Mesothelial cell of epicardium (in vitro differentiated cells): ENCODE measurements at regions not wholly inside any gene's neighbourhood (a gene's known extent, or its start where the extent isn't known, plus 50 kb on each side); places are given as distances from the start of the nearest gene placed in this dataset.

Experiments used
- DNase-seq, 2 experiments: peaks; one replicate each; pipeline ENCODE4 v3.0.0; 2021; ENCODE audit warnings: low spot score in 2 of 2; ENCODE audit not compliant: unreplicated experiment in 2 of 2
- H3K27ac Mint-ChIP-seq: 2 replicates; pipeline ENCODE4 v1.8.0; 2021; ENCODE audit warnings: mixed read lengths
- H3K27me3 Mint-ChIP-seq: 2 replicates; pipeline ENCODE4 v1.8.0; 2021; ENCODE audit warnings: low read depth, mixed read lengths
- H3K36me3 Mint-ChIP-seq: 2 replicates; pipeline ENCODE4 v1.8.0; 2021; ENCODE audit warnings: mixed read lengths
- H3K4me1 Mint-ChIP-seq: 2 replicates; pipeline ENCODE4 v1.8.0; 2021; ENCODE audit warnings: mixed read lengths
- H3K4me3 Mint-ChIP-seq: 2 replicates; pipeline ENCODE4 v1.8.0; 2021; ENCODE audit warnings: mild to moderate bottlenecking, moderate library complexity, mixed read lengths
- H3K9me3 Mint-ChIP-seq: 2 replicates; pipeline ENCODE4 v1.8.0; 2021; ENCODE audit warnings: mixed read lengths
- TF ChIP-seq, protein P1 (sequence below): fragments of 200-600 bp; sonication (generic); IDR thresholded peaks from one replicate; pipeline ENCODE4 v1.5.0; 2021; ENCODE audit warnings: antibody characterized with exemption; ENCODE audit not compliant: unreplicated experiment

DNA sequence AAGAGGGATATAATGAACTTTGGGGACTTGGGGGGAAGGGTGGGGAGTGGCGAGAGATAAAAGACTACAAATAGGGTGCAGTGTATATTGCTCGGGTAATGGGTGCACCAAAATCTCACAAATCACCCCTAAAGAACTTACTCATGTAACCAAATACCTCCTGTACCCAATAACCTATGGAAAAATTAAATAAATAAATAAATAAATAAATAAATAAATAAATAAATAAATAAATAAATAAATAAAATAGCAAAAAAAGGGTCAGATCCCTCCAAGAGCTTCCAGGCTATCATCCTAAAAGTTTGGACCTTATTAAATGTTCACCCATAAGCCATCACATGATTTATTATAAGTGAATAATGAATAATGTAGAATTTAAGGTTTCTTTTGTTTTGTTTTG lies 636.1 kb upstream of the C16orf82 start:
- Mint-ChIP-seq H3K9me3 (peaks cover 7% of the 10 kb centered on the region), H3K36me3 (no peaks in the 10 kb centered on the region), H3K27me3 (peaks cover 2% of the 10 kb centered on the region), H3K4me3 (no peak overlapping the region), H3K27ac (no peak overlapping the region), H3K4me1 (no peaks in the 10 kb centered on the region)
- TF ChIP-seq, protein P1, sequence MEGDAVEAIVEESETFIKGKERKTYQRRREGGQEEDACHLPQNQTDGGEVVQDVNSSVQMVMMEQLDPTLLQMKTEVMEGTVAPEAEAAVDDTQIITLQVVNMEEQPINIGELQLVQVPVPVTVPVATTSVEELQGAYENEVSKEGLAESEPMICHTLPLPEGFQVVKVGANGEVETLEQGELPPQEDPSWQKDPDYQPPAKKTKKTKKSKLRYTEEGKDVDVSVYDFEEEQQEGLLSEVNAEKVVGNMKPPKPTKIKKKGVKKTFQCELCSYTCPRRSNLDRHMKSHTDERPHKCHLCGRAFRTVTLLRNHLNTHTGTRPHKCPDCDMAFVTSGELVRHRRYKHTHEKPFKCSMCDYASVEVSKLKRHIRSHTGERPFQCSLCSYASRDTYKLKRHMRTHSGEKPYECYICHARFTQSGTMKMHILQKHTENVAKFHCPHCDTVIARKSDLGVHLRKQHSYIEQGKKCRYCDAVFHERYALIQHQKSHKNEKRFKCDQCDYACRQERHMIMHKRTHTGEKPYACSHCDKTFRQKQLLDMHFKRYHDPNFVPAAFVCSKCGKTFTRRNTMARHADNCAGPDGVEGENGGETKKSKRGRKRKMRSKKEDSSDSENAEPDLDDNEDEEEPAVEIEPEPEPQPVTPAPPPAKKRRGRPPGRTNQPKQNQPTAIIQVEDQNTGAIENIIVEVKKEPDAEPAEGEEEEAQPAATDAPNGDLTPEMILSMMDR: no peak
- DNase-seq: no peak

DNA sequence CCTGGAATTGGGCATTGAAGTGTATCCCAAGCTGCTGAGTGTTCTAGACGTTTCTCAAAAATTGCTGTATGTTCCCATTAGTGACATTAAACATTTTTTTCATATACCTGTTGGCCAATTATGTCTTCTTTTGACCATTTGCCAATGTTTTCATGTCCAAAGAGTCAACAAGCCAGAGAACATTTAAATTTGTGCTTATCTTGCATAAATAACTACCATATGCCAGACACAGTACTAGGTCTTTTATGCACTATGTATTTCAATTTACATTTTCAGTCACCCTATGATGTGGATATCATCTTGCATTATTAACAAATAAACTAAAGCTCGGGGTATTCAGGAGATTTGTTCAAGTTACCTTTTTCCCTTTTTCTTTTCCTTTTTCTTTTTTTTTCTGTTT lies 632.9 kb upstream of the C16orf82 start:
- TF ChIP-seq, protein P1: no peak
- no peaks in the 10 kb centered on the region for H3K4me1 Mint-ChIP-seq
- H3K27ac Mint-ChIP-seq: no peak overlapping the region
- no peak for DNase-seq
- no peaks in the 10 kb centered on the region for H3K36me3 Mint-ChIP-seq
- peaks cover 2% of the 10 kb centered on the region for H3K27me3 Mint-ChIP-seq
- peaks cover 23% of the 10 kb centered on the region for H3K9me3 Mint-ChIP-seq
- H3K4me3 Mint-ChIP-seq: no peak overlapping the region

DNA sequence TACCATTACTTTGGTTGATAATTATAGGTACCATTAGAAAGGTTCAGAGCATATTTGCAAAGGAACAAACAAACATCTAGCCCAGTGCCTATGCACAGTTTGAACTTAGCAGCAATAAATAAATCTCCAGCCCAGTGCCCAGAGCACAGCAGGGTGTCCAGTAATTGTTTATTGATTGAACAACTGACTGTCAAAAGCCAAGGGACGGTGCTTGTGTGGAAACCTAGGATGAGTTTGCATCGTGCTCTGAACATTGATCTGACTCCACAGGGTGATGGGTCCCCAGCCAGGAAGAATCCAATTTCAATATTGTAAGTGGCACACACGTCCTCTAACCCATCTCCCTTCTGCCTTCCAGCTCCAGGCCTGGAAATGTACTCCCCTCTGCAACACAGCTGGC lies 625.5 kb upstream of the C16orf82 start:
- Mint-ChIP-seq H3K36me3 (no peaks in the 10 kb centered on the region), H3K9me3 (peaks cover 24% of the 10 kb centered on the region), H3K4me3 (no peak overlapping the region), H3K27me3 (no peaks in the 10 kb centered on the region), H3K27ac (no peak overlapping the region), H3K4me1 (peaks cover 7% of the 10 kb centered on the region)
- DNase-seq: no peak
- TF ChIP-seq, protein P1: no peak

DNA sequence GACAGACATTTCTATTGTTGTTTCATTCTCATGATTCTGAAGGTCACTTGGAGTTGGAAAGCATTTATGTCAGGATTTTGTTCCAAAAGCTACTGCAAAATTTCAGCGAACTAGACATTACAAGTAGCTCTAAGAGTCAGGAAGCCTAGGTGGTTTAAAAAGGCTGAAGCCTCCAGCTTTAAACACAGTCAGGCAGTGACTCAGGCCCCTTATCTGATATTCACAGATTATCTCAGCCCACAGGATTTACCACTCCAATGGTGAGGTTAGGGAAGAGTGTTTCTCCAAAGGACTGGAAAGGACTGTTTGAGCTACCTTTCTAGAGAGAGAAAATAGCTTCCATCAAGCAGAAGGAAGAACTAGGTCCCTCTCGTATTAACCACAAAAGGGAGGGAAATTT lies 624.4 kb upstream of the C16orf82 start:
- peaks cover 17% of the 10 kb centered on the region for H3K4me1 Mint-ChIP-seq
- H3K36me3 Mint-ChIP-seq: no peaks in the 10 kb centered on the region
- no peak overlapping the region for H3K27ac Mint-ChIP-seq
- H3K27me3 Mint-ChIP-seq: no peaks in the 10 kb centered on the region
- peaks cover 17% of the 10 kb centered on the region for H3K9me3 Mint-ChIP-seq
- TF ChIP-seq, protein P1: no peak
- H3K4me3 Mint-ChIP-seq: no peak overlapping the region
- DNase-seq: no peak

DNA sequence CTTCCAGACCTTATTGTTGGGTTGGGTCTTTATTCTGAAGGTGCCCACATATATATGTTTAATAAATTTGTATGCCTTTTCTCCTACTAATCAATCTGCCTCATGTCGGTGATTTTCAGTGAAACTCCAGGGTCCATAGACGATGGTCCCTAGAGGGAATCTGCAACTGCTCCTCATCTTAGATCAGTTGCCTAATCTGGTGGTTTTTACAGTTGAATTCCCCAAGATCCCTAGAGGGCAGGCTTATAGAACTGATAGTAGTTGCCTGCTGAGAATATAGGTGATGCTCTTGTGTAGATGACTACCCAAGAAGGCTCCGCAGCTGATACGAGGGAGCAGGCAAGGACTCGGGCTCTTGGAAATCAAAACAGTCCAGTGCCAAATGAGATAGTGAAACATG lies 619.2 kb upstream of the C16orf82 start:
- H3K4me3 Mint-ChIP-seq: no peak overlapping the region
- H3K27me3 Mint-ChIP-seq: no peaks in the 10 kb centered on the region
- H3K4me1 Mint-ChIP-seq: peaks cover 17% of the 10 kb centered on the region
- no peak for DNase-seq
- H3K36me3 Mint-ChIP-seq: no peaks in the 10 kb centered on the region
- H3K27ac Mint-ChIP-seq: no peak overlapping the region
- H3K9me3 Mint-ChIP-seq: peaks cover 15% of the 10 kb centered on the region
- TF ChIP-seq, protein P1: no peak

DNA sequence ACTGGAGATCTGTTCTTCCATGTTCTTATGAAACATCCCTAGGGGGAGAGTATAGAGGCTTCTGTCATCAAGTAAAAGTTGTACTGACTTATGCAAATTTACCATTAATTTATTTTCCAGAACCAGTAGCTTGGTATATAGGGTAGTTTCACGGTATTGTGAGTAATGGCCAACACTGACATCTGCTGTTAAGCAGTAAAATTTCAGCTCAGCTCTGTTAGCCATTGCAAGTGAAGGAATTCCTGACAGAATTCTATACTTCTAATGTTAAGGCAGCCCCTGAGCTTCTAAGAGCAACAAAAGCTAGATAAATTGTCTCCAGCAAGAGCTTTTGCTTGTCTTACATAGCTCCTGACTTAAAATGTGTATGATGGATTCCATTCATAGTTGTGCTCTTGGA lies 613.5 kb upstream of the C16orf82 start:
- H3K27ac Mint-ChIP-seq: no peak overlapping the region
- TF ChIP-seq, protein P1: no peak
- H3K27me3 Mint-ChIP-seq: no peaks in the 10 kb centered on the region
- H3K36me3 Mint-ChIP-seq: no peaks in the 10 kb centered on the region
- H3K4me1 Mint-ChIP-seq: peaks cover 4% of the 10 kb centered on the region
- H3K4me3 Mint-ChIP-seq: no peak overlapping the region
- H3K9me3 Mint-ChIP-seq: peaks cover 9% of the 10 kb centered on the region
- no peak for DNase-seq
